HG02852 (cell line): ENCODE measurements at regions not wholly inside any gene's neighbourhood (a gene's known extent, or its start where the extent isn't known, plus 50 kb on each side); places are given as distances from the start of the nearest gene placed in this dataset.

Source experiments
- ATAC-seq: cut with Tn5 transposase; IDR thresholded peaks from one replicate; pipeline ENCODE4 v1.9.1; 2021; ENCODE audit warnings: mild to moderate bottlenecking, moderate library complexity; ENCODE audit not compliant: unreplicated experiment

GRCh38 chr12:94760786-94761185, 110.4 kb upstream of the TMCC3 start:
- no peak for ATAC-seq

GRCh38 chr12:94756789-94757188, 106.4 kb upstream of the TMCC3 start:
- ATAC-seq: no peak

- no peak for ATAC-seq
These were observed 105.2 kb upstream of the TMCC3 start for GRCh38 chr12:94755598-94755997.

- no peak for ATAC-seq
These were observed 104.3 kb upstream of the TMCC3 start for GRCh38 chr12:94754653-94755052.

GRCh38 chr12:94753036-94753679, 102.8 kb upstream of the TMCC3 start:
- ATAC-seq: no peak

GRCh38 chr12:94750864-94751263, 100.5 kb upstream of the TMCC3 start:
- no peak for ATAC-seq

- ATAC-seq: no peak
These were observed 99.5 kb upstream of the TMCC3 start for GRCh38 chr12:94749890-94750289.

GRCh38 chr12:94749455-94749854, 99.1 kb upstream of the TMCC3 start:
- ATAC-seq: no peak

GRCh38 chr12:94748726-94749421, 98.5 kb upstream of the TMCC3 start:
- no peak for ATAC-seq

- no peak for ATAC-seq
These were observed 95.2 kb upstream of the TMCC3 start for GRCh38 chr12:94745562-94745961.

GRCh38 chr12:94743174-94743573, 92.8 kb upstream of the TMCC3 start:
- ATAC-seq: no peak

- no peak for ATAC-seq
These were observed 90.4 kb upstream of the TMCC3 start for GRCh38 chr12:94740601-94741362.

GRCh38 chr12:94736820-94737219, 86.5 kb upstream of the TMCC3 start:
- no peak for ATAC-seq

GRCh38 chr12:94736004-94736403, 85.6 kb upstream of the TMCC3 start:
- no peak for ATAC-seq

GRCh38 chr12:94733727-94734126, 83.4 kb upstream of the TMCC3 start:
- ATAC-seq: no peak

- no peak for ATAC-seq
These were observed 82.1 kb upstream of the TMCC3 start for GRCh38 chr12:94732367-94732990.

GRCh38 chr12:94731733-94732360, 81.5 kb upstream of the TMCC3 start:
- no peak for ATAC-seq

GRCh38 chr12:94730847-94731246, 80.5 kb upstream of the TMCC3 start:
- ATAC-seq: no peak

GRCh38 chr12:94726236-94726835, 76.0 kb upstream of the TMCC3 start:
- ATAC-seq: no peak

- no peak for ATAC-seq
These were observed 75.2 kb upstream of the TMCC3 start for GRCh38 chr12:94725375-94726168.
